BJ (cell line): ENCODE measurements at regions not wholly inside any gene's neighbourhood (a gene's known extent, or its start where the extent isn't known, plus 50 kb on each side); places are given as distances from the start of the nearest gene placed in this dataset.
A peak's percentile ranks its signal among the peaks of the same experiment; 100 is the strongest.

Experiments
- CTCF ChIA-PET: fragments of 350-600 bp; formaldehyde crosslinking; extraction: SDS; loops from one replicate; lab custom pipeline; 2021; ENCODE audit warnings: antibody characterized with exemption, inconsistent platforms; lab: Yijun Ruan, JAX
- POLR2A ChIA-PET: fragments of 300-600 bp; sonication (Branson Sonifier 250); formaldehyde crosslinking; extraction: SDS; loops from one replicate; lab custom pipeline; 2021; ENCODE audit warnings: antibody characterized with exemption; lab: Charles Lee
- DNase-seq: peaks from one replicate; pipeline ENCODE4 v3.0.0-alpha.2; 2011; ENCODE audit warnings: low read depth
- H3K27me3 ChIP-seq: 2 replicates; pipeline ENCODE4 v1.6.0; 2011; ENCODE audit warnings: low read length; ENCODE audit not compliant: control insufficient read depth, insufficient read depth
- H3K36me3 ChIP-seq: 2 replicates; pipeline ENCODE4 v1.5.1; 2011; ENCODE audit warnings: low read length; ENCODE audit not compliant: control insufficient read depth, insufficient read depth
- H3K4me3 ChIP-seq: 2 replicates; pipeline ENCODE4 v1.5.1; 2011; ENCODE audit warnings: low read depth, mild to moderate bottlenecking, control low read depth, low read length
- CTCF ChIP-seq: IDR thresholded peaks from 2 replicates; pipeline ENCODE4 v1.5.1; 2011; ENCODE audit warnings: low read depth, mild to moderate bottlenecking, control low read depth, inconsistent platforms, low read length, moderate library complexity; ENCODE audit not compliant: insufficient read depth

- Histone ChIP-seq H3K27me3 (peaks cover 5% of the 10 kb centered on the region), H3K36me3 (no peaks in the 10 kb centered on the region), H3K4me3 (no peak overlapping the region)
- TF ChIP-seq CTCF, result peak; percentile 82
- peak; percentile 40 for DNase-seq
- CTCF ChIA-PET, result interaction anchor here (0.6 to 2.0 kb wide), 20 partner anchors 10 to 1932 kb away, joined by 3 to 28 read pairs (median 3); partner anchors contain the start of genes SCN2A and SCN3A
- POLR2A ChIA-PET, result interaction anchor here (0.5 kb wide), 1 partner anchor 16 kb away, joined by 7 read pairs; no protein-coding TSS in a partner anchor
These were observed 61.6 kb upstream of the SLC38A11 start for GRCh38 chr2:165016772-165017411.

- no peak overlapping the region for H3K4me3 ChIP-seq
- DNase-seq, result no peak
- CTCF ChIA-PET, result interaction anchor here (0.7 to 3.4 kb wide), 11 partner anchors 8 to 555 kb away, joined by 3 to 26 read pairs (median 5); partner anchors contain the start of gene SCN3A
- TF ChIP-seq CTCF, result peak; percentile 93
- H3K36me3 ChIP-seq, result no peaks in the 10 kb centered on the region
- POLR2A ChIA-PET, result interaction anchor here (0.6 kb wide), 1 partner anchor 188 kb away, joined by 5 read pairs; no protein-coding TSS in a partner anchor
- peaks cover 5% of the 10 kb centered on the region for H3K27me3 ChIP-seq
These were observed 59.8 kb upstream of the SLC38A11 start for GRCh38 chr2:165015052-165015642.

GRCh38 chr2:165013944-165014619 is 58.8 kb upstream of the SLC38A11 start:
- no peak for TF ChIP-seq CTCF
- Histone ChIP-seq H3K36me3 (no peaks in the 10 kb centered on the region), H3K27me3 (peaks cover 5% of the 10 kb centered on the region), H3K4me3 (no peak overlapping the region)
- CTCF ChIA-PET, result interaction anchor here (0.7 to 3.4 kb wide), 9 partner anchors 13 to 295 kb away, joined by 3 to 26 read pairs (median 5); partner anchors contain the start of gene SCN3A
- POLR2A ChIA-PET, result no interaction called here
- no peak for DNase-seq

GRCh38 chr2:165011199-165011598 is 55.9 kb upstream of the SLC38A11 start:
- Histone ChIP-seq H3K4me3 (no peak overlapping the region), H3K36me3 (no peaks in the 10 kb centered on the region), H3K27me3 (no peaks in the 10 kb centered on the region)
- no peak for DNase-seq
- ChIA-PET CTCF (interaction anchor here (1.1 kb wide), 1 partner anchor 282 kb away, joined by 3 read pairs; no protein-coding TSS in a partner anchor), POLR2A (no interaction called here)
- no peak for TF ChIP-seq CTCF

GRCh38 chr2:165010556-165010955 is 55.2 kb upstream of the SLC38A11 start:
- POLR2A ChIA-PET, result no interaction called here
- no peaks in the 10 kb centered on the region for H3K27me3 ChIP-seq
- no peak for DNase-seq
- H3K36me3 ChIP-seq, result no peaks in the 10 kb centered on the region
- CTCF ChIA-PET, result no interaction called here
- no peak overlapping the region for H3K4me3 ChIP-seq
- no peak for TF ChIP-seq CTCF
